WTC11 (cell line): ENCODE measurements at regions not wholly inside any gene's neighbourhood (a gene's known extent, or its start where the extent isn't known, plus 50 kb on each side); places are given as distances from the start of the nearest gene placed in this dataset.
A peak's percentile ranks its signal among the peaks of the same experiment; 100 is the strongest.

ENCODE experiments used
- ATAC-seq: fragments of 200-7000 bp; cut with Tn5 transposase; 2 replicates; pipeline ENCODE4 v1.10.0; 2021; ENCODE audit warnings: mild to moderate bottlenecking, moderate library complexity
- CTCF ChIA-PET: fragments of 300-600 bp; sonication (Branson Sonifier 250); formaldehyde crosslinking; loops from one replicate; lab custom pipeline; 2021; ENCODE audit warnings: antibody characterized with exemption; lab: Charles Lee
- POLR2A ChIA-PET: fragments of 350-600 bp; sonication (Branson Sonifier 250); formaldehyde crosslinking; loops from one replicate; lab custom pipeline; 2021; ENCODE audit warnings: antibody characterized with exemption; lab: Charles Lee
- DNase-seq: peaks from one replicate; pipeline ENCODE4 v3.0.0; 2021; ENCODE audit warnings: low spot score
- H3K27ac Mint-ChIP-seq: 2 replicates; pipeline ENCODE4 v1.8.0; 2021; ENCODE audit warnings: mixed read lengths
- H3K27me3 Mint-ChIP-seq: 2 replicates; pipeline ENCODE4 v1.8.0; 2021; ENCODE audit warnings: low read depth, mild to moderate bottlenecking, moderate library complexity, mixed read lengths
- H3K36me3 Mint-ChIP-seq: 2 replicates; pipeline ENCODE4 v1.8.0; 2021; ENCODE audit warnings: mixed read lengths
- H3K4me1 Mint-ChIP-seq: 2 replicates; pipeline ENCODE4 v1.8.0; 2022; ENCODE audit warnings: mixed read lengths
- H3K4me3 Mint-ChIP-seq: 2 replicates; pipeline ENCODE4 v1.8.0; 2021; ENCODE audit warnings: mild to moderate bottlenecking, moderate library complexity, mixed read lengths
- H3K9me3 Mint-ChIP-seq: 2 replicates; pipeline ENCODE4 v1.8.0; 2021; ENCODE audit warnings: mixed read lengths
- ATF6 ChIP-seq: sonication (generic); formaldehyde crosslinking; IDR thresholded peaks from 2 replicates; pipeline ENCODE4 v1.8.1; 2023; ENCODE audit warnings: mild to moderate bottlenecking, missing genetic modification reagents
- CREB1 ChIP-seq: sonication (generic); formaldehyde crosslinking; IDR thresholded peaks from 2 replicates; pipeline ENCODE4 v1.8.0; 2023; ENCODE audit warnings: mild to moderate bottlenecking, missing genetic modification reagents
- ELF4 ChIP-seq: sonication (generic); formaldehyde crosslinking; IDR thresholded peaks from 2 replicates; pipeline ENCODE4 v1.8.1; 2022; ENCODE audit warnings: low read depth, mild to moderate bottlenecking, moderate library complexity, missing genetic modification reagents
- ERG ChIP-seq: fragments of 250-450 bp; sonication (Bioruptor Pico); IDR thresholded peaks from 2 replicates; pipeline ENCODE4 v1.8.0; 2021; ENCODE audit warnings: mild to moderate bottlenecking
- ESRRA ChIP-seq: sonication (generic); formaldehyde crosslinking; IDR thresholded peaks from 2 replicates; pipeline ENCODE4 v1.8.1; 2022; ENCODE audit warnings: mild to moderate bottlenecking, missing genetic modification reagents, borderline replicate concordance
- FOXP1 ChIP-seq: sonication (generic); formaldehyde crosslinking; IDR thresholded peaks from 2 replicates; pipeline ENCODE4 v1.8.0; 2022; ENCODE audit warnings: missing genetic modification reagents, mild to moderate bottlenecking, moderate library complexity, borderline replicate concordance
- NFYB ChIP-seq: sonication (generic); formaldehyde crosslinking; conservative IDR thresholded peaks from 2 replicates; pipeline ENCODE4 v1.8.0; 2022; ENCODE audit warnings: low read depth, missing genetic modification reagents
- PREB ChIP-seq: sonication (generic); formaldehyde crosslinking; IDR thresholded peaks from 2 replicates; pipeline ENCODE4 v1.8.1; 2022; ENCODE audit warnings: mild to moderate bottlenecking, missing genetic modification reagents, moderate library complexity, borderline replicate concordance
- RELA ChIP-seq: sonication (generic); formaldehyde crosslinking; IDR thresholded peaks from 2 replicates; pipeline ENCODE4 v1.8.1; 2022; ENCODE audit warnings: missing genetic modification reagents, mild to moderate bottlenecking, borderline replicate concordance
- SOX15 ChIP-seq: fragments of 250-450 bp; sonication (Bioruptor Pico); IDR thresholded peaks from 2 replicates; pipeline ENCODE4 v1.9.0; 2021; ENCODE audit warnings: mild to moderate bottlenecking
- TP53 ChIP-seq: sonication (generic); formaldehyde crosslinking; IDR thresholded peaks from 2 replicates; pipeline ENCODE4 v1.8.1; 2023; ENCODE audit warnings: mild to moderate bottlenecking, missing genetic modification reagents
- ZNF232 ChIP-seq: sonication (generic); formaldehyde crosslinking; IDR thresholded peaks from 2 replicates; pipeline ENCODE4 v1.8.0; 2022; ENCODE audit warnings: mild to moderate bottlenecking, missing genetic modification reagents
- ZNF263 ChIP-seq: sonication (generic); formaldehyde crosslinking; IDR thresholded peaks from 2 replicates; pipeline ENCODE4 v1.8.1; 2022; ENCODE audit warnings: low read depth, mild to moderate bottlenecking, moderate library complexity, missing genetic modification reagents
- ZNF317 ChIP-seq: sonication (generic); formaldehyde crosslinking; IDR thresholded peaks from 2 replicates; pipeline ENCODE4 v1.8.1; 2023; ENCODE audit warnings: low read depth, mild to moderate bottlenecking, moderate library complexity, missing genetic modification reagents, borderline replicate concordance
- ZNF416 ChIP-seq: fragments of 250-450 bp; sonication (Bioruptor Pico); IDR thresholded peaks from 2 replicates; pipeline ENCODE4 v1.9.0; 2021; ENCODE audit warnings: mild to moderate bottlenecking, inconsistent platforms
- ZNF423 ChIP-seq: fragments of 250-450 bp; sonication (Bioruptor Pico); IDR thresholded peaks from 2 replicates; pipeline ENCODE4 v2.1.2; 2022; ENCODE audit warnings: mild to moderate bottlenecking, moderate library complexity
- TF ChIP-seq, protein P1 (sequence below): fragments of 250-450 bp; sonication (Bioruptor Pico); conservative IDR thresholded peaks from 2 replicates; pipeline ENCODE4 v1.9.0; 2021; ENCODE audit warnings: mild to moderate bottlenecking
- TF ChIP-seq, protein P2 (sequence below): sonication (generic); formaldehyde crosslinking; IDR thresholded peaks from 2 replicates; pipeline ENCODE4 v1.8.0; 2023; ENCODE audit warnings: mild to moderate bottlenecking, missing genetic modification reagents

DNA sequence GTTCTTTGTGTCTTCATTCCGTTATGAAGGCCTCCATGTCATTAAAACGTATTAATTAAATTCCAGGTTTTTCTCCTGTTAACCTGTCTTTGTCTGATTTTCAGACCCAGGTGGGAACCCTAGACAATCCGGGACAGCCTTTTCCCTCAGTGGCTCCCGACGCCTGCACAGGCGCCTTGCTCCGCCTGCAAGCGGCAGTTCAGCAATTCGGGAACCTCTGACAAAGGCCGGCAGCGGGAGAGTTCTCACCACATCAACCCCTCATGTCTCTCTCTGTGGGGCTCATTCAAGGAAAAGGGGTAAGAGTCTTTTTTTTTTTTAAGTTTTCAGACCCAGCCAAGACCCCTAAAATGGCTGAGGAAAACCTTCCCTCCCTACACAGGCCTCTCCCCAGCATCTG is 259.8 kb upstream of the SALL3 start (continued):
- TF ChIP-seq ZNF317 (CRISPR knock-in tag) (no peak), ELF4 (CRISPR knock-in tag) (no peak), SOX15 (CRISPR knock-in tag) (no peak), ESRRA (CRISPR knock-in tag) (no peak)

DNA sequence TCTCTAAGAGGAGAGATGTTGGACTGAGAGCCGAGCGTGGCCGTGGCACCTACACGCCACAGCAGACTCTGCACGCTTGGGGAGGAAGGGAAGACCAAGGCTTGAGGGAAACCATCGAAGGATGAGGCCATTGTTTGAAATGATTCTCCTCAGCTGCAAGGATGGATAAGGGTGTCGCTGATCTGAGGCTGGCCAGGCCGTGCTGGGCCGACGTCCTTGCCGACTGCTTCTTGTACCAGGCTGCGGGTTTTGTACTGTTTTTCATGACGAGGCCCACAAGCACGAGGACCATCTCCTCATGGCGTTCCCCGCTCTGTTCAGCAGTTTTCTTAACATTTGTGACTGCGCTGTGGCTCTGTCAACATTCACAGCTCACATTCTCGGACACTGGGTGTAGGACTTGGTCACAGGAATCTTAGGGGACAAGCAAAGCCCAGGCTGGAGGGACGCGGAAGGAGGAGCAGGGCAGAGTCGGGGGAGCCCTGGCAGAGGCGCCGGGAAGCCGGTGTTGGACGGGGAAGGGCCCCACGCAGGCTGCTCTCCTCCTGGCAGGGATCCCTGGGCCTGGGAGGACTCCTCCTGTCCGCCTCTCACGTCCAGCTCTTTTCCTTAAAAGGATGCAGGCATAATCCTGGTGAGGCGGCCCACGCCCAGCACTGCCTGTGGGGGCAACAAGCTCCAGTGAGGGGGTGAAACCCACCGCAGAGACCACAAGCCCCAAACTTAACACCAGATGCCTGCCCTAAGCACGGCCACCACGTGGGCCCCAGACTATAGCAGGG is 259.0 kb upstream of the SALL3 start:
- peaks cover 33% of the 10 kb centered on the region for H3K9me3 Mint-ChIP-seq
- ATAC-seq (peak; percentile 10), DNase-seq (no peak)
- H3K27ac Mint-ChIP-seq = no peak overlapping the region
- peaks cover 49% of the 10 kb centered on the region for H3K4me1 Mint-ChIP-seq
- POLR2A ChIA-PET = no interaction called here
- H3K36me3 Mint-ChIP-seq = peaks cover 23% of the 10 kb centered on the region
- CTCF ChIA-PET = no interaction called here
- TF ChIP-seq, protein P1, sequence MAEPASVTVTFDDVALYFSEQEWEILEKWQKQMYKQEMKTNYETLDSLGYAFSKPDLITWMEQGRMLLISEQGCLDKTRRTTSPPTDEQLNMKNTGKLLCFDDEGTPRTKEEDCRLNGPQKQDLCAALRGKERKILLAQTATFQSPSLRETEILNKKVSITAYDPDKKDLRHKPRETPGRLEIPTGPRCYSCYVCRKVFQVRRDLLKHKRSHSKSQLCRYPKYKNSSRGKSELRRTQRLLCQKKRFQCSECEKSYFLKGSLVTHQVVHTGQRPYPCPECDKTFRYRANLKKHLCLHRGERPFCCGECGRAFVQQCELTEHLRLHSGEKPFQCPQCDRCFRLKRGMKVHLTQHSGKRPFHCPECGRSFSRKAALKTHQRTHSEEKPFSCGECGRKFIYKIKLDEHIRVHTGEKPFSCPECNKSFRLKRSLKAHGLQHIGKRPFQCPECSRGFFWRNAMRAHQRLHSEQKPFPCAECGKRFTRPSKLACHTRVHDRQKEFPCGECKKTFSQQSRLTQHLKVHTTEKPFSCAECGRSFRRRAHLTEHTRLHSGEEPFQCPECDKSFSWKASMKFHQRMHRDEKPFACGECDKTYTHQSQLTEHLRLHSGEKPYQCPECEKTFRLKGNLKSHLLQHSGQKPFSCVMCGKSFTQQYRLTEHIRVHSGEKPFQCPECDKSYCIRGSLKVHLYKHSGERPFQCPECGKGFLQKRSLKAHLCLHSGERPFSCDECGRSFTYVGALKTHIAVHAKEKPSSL (CRISPR knock-in tag) = no peak
- no peak for TF ChIP-seq FOXP1 (CRISPR knock-in tag)
- TF ChIP-seq ZNF416 (CRISPR knock-in tag) = no peak
- TF ChIP-seq NFYB = no peak
- no peak for TF ChIP-seq PREB (CRISPR knock-in tag)
- TF ChIP-seq ZNF263 (CRISPR knock-in tag) = no peak
- no peak for TF ChIP-seq RELA (CRISPR knock-in tag)
- TF ChIP-seq TP53 = no peak
- TF ChIP-seq ERG = no peak
- no peak for TF ChIP-seq ATF6
- H3K4me3 Mint-ChIP-seq = no peak overlapping the region; the same call in 1 of the 2 replicates
- H3K27me3 Mint-ChIP-seq = peaks cover 17% of the 10 kb centered on the region

DNA sequence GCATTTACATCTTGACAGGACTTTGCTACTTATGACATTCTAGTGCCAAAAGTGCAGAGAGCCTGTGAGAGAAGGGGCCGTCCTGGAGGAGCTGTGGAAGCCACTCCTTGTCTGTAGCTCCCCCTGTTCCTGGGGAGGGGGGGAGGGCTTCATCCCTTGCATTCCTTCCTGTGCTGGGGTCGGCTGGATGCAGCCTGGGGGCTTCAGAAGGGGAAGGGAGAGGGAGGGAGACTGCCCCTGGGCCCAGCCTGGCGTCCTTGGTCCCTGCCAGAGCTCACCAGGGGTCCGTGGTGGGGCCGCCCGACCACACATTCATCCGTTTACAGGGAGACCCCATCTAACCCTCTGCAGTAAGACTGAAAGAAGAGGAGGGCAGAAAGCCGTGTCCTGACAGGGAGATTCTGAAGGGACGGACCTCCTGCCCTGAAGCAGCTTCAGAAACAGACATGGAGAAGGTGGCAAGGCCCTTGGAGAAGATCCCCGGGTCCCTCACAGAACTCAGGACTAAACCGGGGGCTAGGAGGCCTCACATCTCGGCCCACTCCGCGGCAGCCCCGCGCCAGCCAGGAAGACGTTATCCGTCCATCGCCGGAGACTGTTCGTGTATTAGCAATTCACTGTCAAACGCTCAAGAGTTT is 258.3 kb upstream of the SALL3 start:
- peak overlapping the region; percentile 37 for H3K4me3 Mint-ChIP-seq
- peak overlapping the region; percentile 92 for H3K27ac Mint-ChIP-seq
- CTCF ChIA-PET = no interaction called here
- ATAC-seq (peak; percentile 71), DNase-seq (peak; percentile 28)
- H3K4me1 Mint-ChIP-seq = peaks cover 49% of the 10 kb centered on the region
- peaks cover 37% of the 10 kb centered on the region for H3K9me3 Mint-ChIP-seq
- TF ChIP-seq, protein P2, sequence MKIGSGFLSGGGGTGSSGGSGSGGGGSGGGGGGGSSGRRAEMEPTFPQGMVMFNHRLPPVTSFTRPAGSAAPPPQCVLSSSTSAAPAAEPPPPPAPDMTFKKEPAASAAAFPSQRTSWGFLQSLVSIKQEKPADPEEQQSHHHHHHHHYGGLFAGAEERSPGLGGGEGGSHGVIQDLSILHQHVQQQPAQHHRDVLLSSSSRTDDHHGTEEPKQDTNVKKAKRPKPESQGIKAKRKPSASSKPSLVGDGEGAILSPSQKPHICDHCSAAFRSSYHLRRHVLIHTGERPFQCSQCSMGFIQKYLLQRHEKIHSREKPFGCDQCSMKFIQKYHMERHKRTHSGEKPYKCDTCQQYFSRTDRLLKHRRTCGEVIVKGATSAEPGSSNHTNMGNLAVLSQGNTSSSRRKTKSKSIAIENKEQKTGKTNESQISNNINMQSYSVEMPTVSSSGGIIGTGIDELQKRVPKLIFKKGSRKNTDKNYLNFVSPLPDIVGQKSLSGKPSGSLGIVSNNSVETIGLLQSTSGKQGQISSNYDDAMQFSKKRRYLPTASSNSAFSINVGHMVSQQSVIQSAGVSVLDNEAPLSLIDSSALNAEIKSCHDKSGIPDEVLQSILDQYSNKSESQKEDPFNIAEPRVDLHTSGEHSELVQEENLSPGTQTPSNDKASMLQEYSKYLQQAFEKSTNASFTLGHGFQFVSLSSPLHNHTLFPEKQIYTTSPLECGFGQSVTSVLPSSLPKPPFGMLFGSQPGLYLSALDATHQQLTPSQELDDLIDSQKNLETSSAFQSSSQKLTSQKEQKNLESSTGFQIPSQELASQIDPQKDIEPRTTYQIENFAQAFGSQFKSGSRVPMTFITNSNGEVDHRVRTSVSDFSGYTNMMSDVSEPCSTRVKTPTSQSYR (CRISPR knock-in tag) = no peak
- TF ChIP-seq FOXP1 (CRISPR knock-in tag) = 0 out of 2 replicates have a peak, but pooled peaks have one; percentile 36
- no peak for TF ChIP-seq ZNF423 (CRISPR knock-in tag)
- TF ChIP-seq CREB1 (CRISPR knock-in tag) = no peak
- no peak for TF ChIP-seq ZNF232
- H3K27me3 Mint-ChIP-seq = peaks cover 17% of the 10 kb centered on the region
- H3K36me3 Mint-ChIP-seq = peaks cover 23% of the 10 kb centered on the region
- POLR2A ChIA-PET = no interaction called here
